ENCODE measurements at regions not wholly inside any gene's neighbourhood (a gene's known extent, or its start where the extent isn't known, plus 50 kb on each side); places are given as distances from the start of the nearest gene placed in this dataset.

GRCh38 chr11:80562523-80563125, 1121.8 kb upstream of the TENM4 start:
- Histone ChIP-seq H3K9me1 (replicated peaks; ENCODE audit: control insufficient read depth, extremely low read depth, insufficient read depth, low read length) (no peaks in the 10 kb centered on the region), H3K27ac (ENCODE audit: insufficient read depth, low read depth, low read length) (no peak overlapping the region), H3K27me3 (ENCODE audit: control insufficient read depth in 2 of 2, insufficient read depth in 2 of 2, low read length in 2 of 2) (no peaks in the 10 kb centered on the region), H3K36me3 (ENCODE audit: control insufficient read depth in 2 of 2, extremely low read depth in 1 of 2, insufficient read depth in 2 of 2, low read length in 2 of 2) (no peaks in the 10 kb centered on the region), H2AFZ (ENCODE audit: low read depth, low read length) (no peak overlapping the region), H3K4me3 (replicated peaks in 1 of 3; ENCODE audit: insufficient read depth in 1 of 3, low read depth in 1 of 3, low read length in 3 of 3) (no peak overlapping the region), H4K20me1 (replicated peaks; ENCODE audit: control insufficient read depth, extremely low read depth, insufficient read depth, low read length) (no peaks in the 10 kb centered on the region), H3K4me2 (ENCODE audit: insufficient read depth, low read length) (no peak overlapping the region), H3K79me2 (ENCODE audit: control insufficient read depth, insufficient read depth, low read length) (no peaks in the 10 kb centered on the region), H3K9me3 (replicated peaks; ENCODE audit: control insufficient read depth, insufficient read depth, low read length) (no peaks in the 10 kb centered on the region), H3K4me1 (ENCODE audit: control insufficient read depth, extremely low read depth, insufficient read depth, low read length) (no peaks in the 10 kb centered on the region), H3K9ac (replicated peaks; ENCODE audit: extremely low read depth, insufficient read depth, low read length) (no peak overlapping the region)
- CTCF ChIA-PET, result no interaction called here
- intact Hi-C loops (cut with micrococcal nuclease) (no loop called here), dilution Hi-C loops (cut with MboI; ENCODE audit: extremely low pct_ligation_motif_present, low sequenced_read_pairs) (no loop called here)
- FAIRE-seq (no peak), DNase-seq (ENCODE audit: low read depth, low spot score) (no peak)
- POLR2A ChIA-PET, result no interaction called here
- no TSS peak for BruUV-seq (replicated peaks)
- no peak for TF ChIP-seq GATA2 (IDR thresholded peaks at IDR 0.05; ENCODE audit: insufficient read depth, insufficient read length, low read depth, low read length)

- Histone ChIP-seq H3K27me3 (ENCODE audit: control insufficient read depth in 2 of 2, insufficient read depth in 2 of 2, low read length in 2 of 2) (no peaks in the 10 kb centered on the region), H3K27ac (ENCODE audit: insufficient read depth, low read depth, low read length) (no peak overlapping the region), H4K20me1 (replicated peaks; ENCODE audit: control insufficient read depth, extremely low read depth, insufficient read depth, low read length) (no peaks in the 10 kb centered on the region), H3K9me3 (replicated peaks; ENCODE audit: control insufficient read depth, insufficient read depth, low read length) (no peaks in the 10 kb centered on the region), H3K36me3 (ENCODE audit: control insufficient read depth in 2 of 2, extremely low read depth in 1 of 2, insufficient read depth in 2 of 2, low read length in 2 of 2) (no peaks in the 10 kb centered on the region), H2AFZ (ENCODE audit: low read depth, low read length) (no peak overlapping the region), H3K4me2 (ENCODE audit: insufficient read depth, low read length) (no peak overlapping the region), H3K9ac (replicated peaks; ENCODE audit: extremely low read depth, insufficient read depth, low read length) (no peak overlapping the region), H3K79me2 (ENCODE audit: control insufficient read depth, insufficient read depth, low read length) (no peaks in the 10 kb centered on the region), H3K9me1 (replicated peaks; ENCODE audit: control insufficient read depth, extremely low read depth, insufficient read depth, low read length) (no peaks in the 10 kb centered on the region), H3K4me1 (ENCODE audit: control insufficient read depth, extremely low read depth, insufficient read depth, low read length) (no peaks in the 10 kb centered on the region), H3K4me3 (replicated peaks in 1 of 3; ENCODE audit: insufficient read depth in 1 of 3, low read depth in 1 of 3, low read length in 3 of 3) (no peak overlapping the region)
- FAIRE-seq (no peak), DNase-seq (ENCODE audit: low read depth, low spot score) (no peak)
- dilution Hi-C loops (cut with MboI; ENCODE audit: extremely low pct_ligation_motif_present, low sequenced_read_pairs), result no loop called here
- BruUV-seq (replicated peaks), result no TSS peak
- CTCF ChIA-PET, result no interaction called here
- TF ChIP-seq JUN (IDR thresholded peaks at IDR 0.05; ENCODE audit: borderline replicate concordance, insufficient read depth, insufficient read length, low read depth), result no peak
- TF ChIP-seq EZH2 (IDR thresholded peaks at IDR 0.05; ENCODE audit: borderline replicate concordance, low read depth, low read length, severe bottlenecking), result no peak
- no peak for TF ChIP-seq FOS (IDR thresholded peaks at IDR 0.05; ENCODE audit: borderline replicate concordance, insufficient read depth, low read length)
- intact Hi-C loops (cut with micrococcal nuclease), result no loop called here
- POLR2A ChIA-PET, result no interaction called here
Observed at GRCh38 chr11:80559942-80560341, 1119.1 kb upstream of the TENM4 start.
